ENCODE measurements at regions not wholly inside any gene's neighbourhood (a gene's known extent, or its start where the extent isn't known, plus 50 kb on each side); places are given as distances from the start of the nearest gene placed in this dataset.

DNA sequence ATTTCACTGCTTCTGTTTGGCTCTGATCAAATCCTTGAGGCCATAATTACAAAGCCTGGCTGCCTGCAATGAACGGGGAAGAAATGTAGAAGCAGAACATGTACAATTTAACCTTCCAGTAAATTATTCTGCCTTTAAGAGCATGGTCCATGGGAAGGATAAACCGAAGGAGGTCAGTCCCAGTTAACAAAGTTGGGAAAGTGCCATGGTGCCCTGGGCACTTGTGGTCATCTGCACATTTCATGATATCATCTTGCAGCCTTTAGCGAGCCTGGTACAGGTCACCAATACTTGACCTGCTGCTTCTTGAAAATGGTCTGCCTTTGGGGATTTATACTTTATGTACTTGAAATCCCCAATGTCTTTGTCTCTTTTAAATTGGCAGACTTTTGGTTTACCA, 175.9 kb upstream of the KITLG start:
- no peaks in the 10 kb centered on the region for H3K36me3 ChIP-seq (replicated peaks in 1 of 2; ENCODE audit: control insufficient read depth in 2 of 2, insufficient read depth in 2 of 2, low read length in 2 of 2)
- H3K4ac ChIP-seq (ENCODE audit: low read length), result no peak overlapping the region
- no peaks in the 10 kb centered on the region for H3K9me3 ChIP-seq (replicated peaks in 1 of 2; ENCODE audit: control insufficient read depth in 2 of 2, insufficient read depth in 1 of 2, low read depth in 1 of 2, low read length in 2 of 2)
- no peak overlapping the region for H2AK5ac ChIP-seq (ENCODE audit: low read depth, low read length)
- no peak overlapping the region for H3K4me3 ChIP-seq (ENCODE audit: low read length in 2 of 2)
- H3K4me2 ChIP-seq (ENCODE audit: insufficient read depth, low read length, poor library complexity, severe bottlenecking), result no peak overlapping the region
- no peak overlapping the region for H3K18ac ChIP-seq (ENCODE audit: low read length)
- H3K23ac ChIP-seq (ENCODE audit: low read depth, low read length, poor library complexity), result no peak overlapping the region
- no peak overlapping the region for H3K27ac ChIP-seq (replicated peaks; ENCODE audit: low read length)
- H2BK15ac ChIP-seq (ENCODE audit: low read length), result no peak overlapping the region
- no peaks in the 10 kb centered on the region for H3K27me3 ChIP-seq (ENCODE audit: control insufficient read depth in 3 of 3, insufficient read depth in 3 of 3, low read depth in 1 of 3, low read length in 3 of 3)
- no peak overlapping the region for H2BK5ac ChIP-seq (ENCODE audit: low read length)
- no peak overlapping the region for H3K9ac ChIP-seq (ENCODE audit: low read depth, low read length, poor library complexity)
- no peak overlapping the region for H2AFZ ChIP-seq (ENCODE audit: low read length)
- H3K14ac ChIP-seq (ENCODE audit: low read length), result no peak overlapping the region
- no CpG with 5 or more reads among the region's 3 CpGs for WGBS, 2 donors (ENCODE audit: extremely low coverage in 2 of 2, insufficient read length in 2 of 2, insufficient replicate concordance in 1 of 2)
- no peak overlapping the region for H2BK12ac ChIP-seq (ENCODE audit: low read length)
- no peaks in the 10 kb centered on the region for H3K79me1 ChIP-seq (ENCODE audit: low read depth, low read length)
- no peak overlapping the region for H4K8ac ChIP-seq (ENCODE audit: low read depth, low read length)
- DNase-seq (ENCODE audit: low spot score), result no peak
- no peak overlapping the region for H2BK120ac ChIP-seq (ENCODE audit: low read depth, low read length)
- H4K91ac ChIP-seq (ENCODE audit: low read depth, low read length, poor library complexity), result no peak overlapping the region
- no peaks in the 10 kb centered on the region for H3K4me1 ChIP-seq (ENCODE audit: control insufficient read depth in 2 of 2, insufficient read depth in 1 of 2, low read depth in 1 of 2, low read length in 2 of 2)

DNA sequence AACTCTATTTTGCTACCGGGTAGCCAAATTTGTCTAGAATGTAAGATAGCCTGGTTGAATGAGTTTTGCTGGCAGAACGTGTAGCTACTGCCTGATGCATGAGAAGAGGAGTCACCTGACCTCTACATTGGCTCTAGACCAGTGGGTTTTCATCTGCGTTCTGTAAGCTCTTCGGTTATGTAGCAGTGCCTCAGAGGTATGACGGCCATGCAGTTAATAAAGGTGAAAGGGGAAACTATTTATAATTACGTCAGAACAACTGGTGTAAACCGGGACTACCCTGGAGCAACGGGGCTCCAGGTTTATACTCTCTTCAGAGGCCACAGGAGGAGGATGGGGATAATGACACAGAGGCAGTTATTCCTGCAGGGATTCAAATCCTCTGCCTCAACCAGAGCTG, 173.4 kb upstream of the KITLG start:
- Histone ChIP-seq H3K27me3 (ENCODE audit: control insufficient read depth in 3 of 3, insufficient read depth in 3 of 3, low read depth in 1 of 3, low read length in 3 of 3) (no peaks in the 10 kb centered on the region), H4K8ac (ENCODE audit: low read depth, low read length) (no peak overlapping the region)
- no CpG with 5 or more reads among the region's 8 CpGs for WGBS, 2 donors (ENCODE audit: extremely low coverage in 2 of 2, insufficient read length in 2 of 2, insufficient replicate concordance in 1 of 2)

DNA sequence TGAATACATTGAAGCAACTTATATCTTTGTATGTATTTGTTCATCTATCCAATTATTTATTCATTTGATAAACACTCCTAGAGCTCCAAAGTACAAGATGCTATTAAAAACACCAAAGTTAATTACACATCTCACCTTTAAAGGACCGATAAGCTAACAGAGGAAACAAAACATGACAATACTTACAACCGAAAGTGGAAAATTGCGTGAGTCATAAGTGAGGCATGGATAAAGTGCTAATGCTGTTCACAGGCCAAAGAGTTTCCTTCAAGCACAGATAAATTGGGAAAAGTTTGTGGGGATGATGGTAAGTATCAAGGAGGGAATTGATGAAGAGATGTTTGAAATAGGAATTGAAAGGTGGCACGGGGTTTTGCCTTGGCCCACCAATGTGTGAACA, 172.8 kb upstream of the KITLG start:
- no peak overlapping the region for H2BK15ac ChIP-seq (ENCODE audit: low read length)
- H3K27me3 ChIP-seq (ENCODE audit: control insufficient read depth in 3 of 3, insufficient read depth in 3 of 3, low read depth in 1 of 3, low read length in 3 of 3), result no peaks in the 10 kb centered on the region
- no peak overlapping the region for H2BK12ac ChIP-seq (ENCODE audit: low read length)
- H2AK5ac ChIP-seq (ENCODE audit: low read depth, low read length), result no peak overlapping the region
- H3K27ac ChIP-seq (replicated peaks; ENCODE audit: low read length), result no peak overlapping the region
- no peak overlapping the region for H4K91ac ChIP-seq (ENCODE audit: low read depth, low read length, poor library complexity)
- H3K4me3 ChIP-seq (ENCODE audit: low read length in 2 of 2), result no peak overlapping the region
- no peak overlapping the region for H3K9ac ChIP-seq (ENCODE audit: low read depth, low read length, poor library complexity)
- no peak overlapping the region for H3K14ac ChIP-seq (ENCODE audit: low read length)
- no peak overlapping the region for H3K4ac ChIP-seq (ENCODE audit: low read length)
- no peak overlapping the region for H4K8ac ChIP-seq (ENCODE audit: low read depth, low read length)
- H3K36me3 ChIP-seq (replicated peaks in 1 of 2; ENCODE audit: control insufficient read depth in 2 of 2, insufficient read depth in 2 of 2, low read length in 2 of 2), result no peaks in the 10 kb centered on the region
- H2BK5ac ChIP-seq (ENCODE audit: low read length), result no peak overlapping the region
- H2BK120ac ChIP-seq (ENCODE audit: low read depth, low read length), result no peak overlapping the region
- H3K18ac ChIP-seq (ENCODE audit: low read length), result no peak overlapping the region
- H3K23ac ChIP-seq (ENCODE audit: low read depth, low read length, poor library complexity), result no peak overlapping the region
- no peaks in the 10 kb centered on the region for H3K9me3 ChIP-seq (replicated peaks in 1 of 2; ENCODE audit: control insufficient read depth in 2 of 2, insufficient read depth in 1 of 2, low read depth in 1 of 2, low read length in 2 of 2)
- no peak overlapping the region for H2AFZ ChIP-seq (ENCODE audit: low read length)
- no peaks in the 10 kb centered on the region for H3K79me1 ChIP-seq (ENCODE audit: low read depth, low read length)
- no peak for DNase-seq (ENCODE audit: low spot score)
- 100% methylated on average over 1 of the region's 4 CpGs for WGBS, 2 donors (ENCODE audit: extremely low coverage in 2 of 2, insufficient read length in 2 of 2, insufficient replicate concordance in 1 of 2)
- no peak overlapping the region for H3K4me2 ChIP-seq (ENCODE audit: insufficient read depth, low read length, poor library complexity, severe bottlenecking)
- H3K4me1 ChIP-seq (ENCODE audit: control insufficient read depth in 2 of 2, insufficient read depth in 1 of 2, low read depth in 1 of 2, low read length in 2 of 2), result no peaks in the 10 kb centered on the region

More for the DNA sequence above, 173.4 kb upstream of the KITLG start:
- H3K14ac ChIP-seq (ENCODE audit: low read length), result no peak overlapping the region
- H3K27ac ChIP-seq (replicated peaks; ENCODE audit: low read length), result no peak overlapping the region
- no peak overlapping the region for H3K18ac ChIP-seq (ENCODE audit: low read length)
- H3K9ac ChIP-seq (ENCODE audit: low read depth, low read length, poor library complexity), result no peak overlapping the region
- no peaks in the 10 kb centered on the region for H3K4me1 ChIP-seq (ENCODE audit: control insufficient read depth in 2 of 2, insufficient read depth in 1 of 2, low read depth in 1 of 2, low read length in 2 of 2)
- no peak overlapping the region for H2BK15ac ChIP-seq (ENCODE audit: low read length)
- no peak overlapping the region for H2AFZ ChIP-seq (ENCODE audit: low read length)
- H3K4me3 ChIP-seq (ENCODE audit: low read length in 2 of 2), result no peak overlapping the region
- H3K23ac ChIP-seq (ENCODE audit: low read depth, low read length, poor library complexity), result no peak overlapping the region
- no peaks in the 10 kb centered on the region for H3K36me3 ChIP-seq (replicated peaks in 1 of 2; ENCODE audit: control insufficient read depth in 2 of 2, insufficient read depth in 2 of 2, low read length in 2 of 2)
- H2AK5ac ChIP-seq (ENCODE audit: low read depth, low read length), result no peak overlapping the region
- H3K9me3 ChIP-seq (replicated peaks in 1 of 2; ENCODE audit: control insufficient read depth in 2 of 2, insufficient read depth in 1 of 2, low read depth in 1 of 2, low read length in 2 of 2), result no peaks in the 10 kb centered on the region
- H2BK12ac ChIP-seq (ENCODE audit: low read length), result no peak overlapping the region
- no peak overlapping the region for H3K4me2 ChIP-seq (ENCODE audit: insufficient read depth, low read length, poor library complexity, severe bottlenecking)
- H3K4ac ChIP-seq (ENCODE audit: low read length), result no peak overlapping the region
- DNase-seq (ENCODE audit: low spot score), result no peak
- H4K91ac ChIP-seq (ENCODE audit: low read depth, low read length, poor library complexity), result no peak overlapping the region
- H3K79me1 ChIP-seq (ENCODE audit: low read depth, low read length), result no peaks in the 10 kb centered on the region
- no peak overlapping the region for H2BK120ac ChIP-seq (ENCODE audit: low read depth, low read length)
- H2BK5ac ChIP-seq (ENCODE audit: low read length), result no peak overlapping the region

DNA sequence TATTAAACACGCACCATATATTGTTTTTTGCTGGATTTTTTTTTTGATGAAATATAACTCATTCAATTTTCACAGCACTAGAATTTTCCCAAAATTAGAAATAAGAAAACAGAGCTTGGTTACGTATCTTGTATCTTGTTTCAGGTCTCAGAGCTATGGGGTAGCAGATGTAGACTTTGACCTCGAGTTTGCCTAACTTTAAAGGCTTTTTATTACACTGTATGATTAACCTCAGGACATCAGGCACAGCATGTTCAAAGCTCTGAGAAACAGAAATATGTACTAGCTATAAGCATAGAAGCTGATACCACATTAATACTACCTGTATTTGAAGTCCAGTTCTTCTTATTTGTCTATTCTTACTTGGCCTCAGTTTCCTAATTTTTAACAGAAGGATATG, 171.9 kb upstream of the KITLG start:
- H3K23ac ChIP-seq (ENCODE audit: low read depth, low read length, poor library complexity), result no peak overlapping the region
- H3K9me3 ChIP-seq (replicated peaks in 1 of 2; ENCODE audit: control insufficient read depth in 2 of 2, insufficient read depth in 1 of 2, low read depth in 1 of 2, low read length in 2 of 2), result no peaks in the 10 kb centered on the region
- no peak overlapping the region for H3K4ac ChIP-seq (ENCODE audit: low read length)
- no peaks in the 10 kb centered on the region for H3K27me3 ChIP-seq (ENCODE audit: control insufficient read depth in 3 of 3, insufficient read depth in 3 of 3, low read depth in 1 of 3, low read length in 3 of 3)
- H3K4me3 ChIP-seq (ENCODE audit: low read length in 2 of 2), result no peak overlapping the region
- H2BK15ac ChIP-seq (ENCODE audit: low read length), result no peak overlapping the region
- no peak overlapping the region for H3K18ac ChIP-seq (ENCODE audit: low read length)
- no peak overlapping the region for H4K8ac ChIP-seq (ENCODE audit: low read depth, low read length)
- H2BK12ac ChIP-seq (ENCODE audit: low read length), result no peak overlapping the region
- no peak overlapping the region for H2BK120ac ChIP-seq (ENCODE audit: low read depth, low read length)
- no peak overlapping the region for H2AK5ac ChIP-seq (ENCODE audit: low read depth, low read length)
- WGBS, 2 donors (ENCODE audit: extremely low coverage in 2 of 2, insufficient read length in 2 of 2, insufficient replicate concordance in 1 of 2), result no CpG with 5 or more reads among the region's 3 CpGs
- no peak overlapping the region for H2AFZ ChIP-seq (ENCODE audit: low read length)
- H3K4me1 ChIP-seq (ENCODE audit: control insufficient read depth in 2 of 2, insufficient read depth in 1 of 2, low read depth in 1 of 2, low read length in 2 of 2), result no peaks in the 10 kb centered on the region
- no peak overlapping the region for H2BK5ac ChIP-seq (ENCODE audit: low read length)
- no peaks in the 10 kb centered on the region for H3K36me3 ChIP-seq (replicated peaks in 1 of 2; ENCODE audit: control insufficient read depth in 2 of 2, insufficient read depth in 2 of 2, low read length in 2 of 2)
- H3K79me1 ChIP-seq (ENCODE audit: low read depth, low read length), result no peaks in the 10 kb centered on the region
- no peak overlapping the region for H3K9ac ChIP-seq (ENCODE audit: low read depth, low read length, poor library complexity)
- DNase-seq (ENCODE audit: low spot score), result no peak
- no peak overlapping the region for H3K14ac ChIP-seq (ENCODE audit: low read length)
- H4K91ac ChIP-seq (ENCODE audit: low read depth, low read length, poor library complexity), result no peak overlapping the region
- no peak overlapping the region for H3K27ac ChIP-seq (replicated peaks; ENCODE audit: low read length)
- no peak overlapping the region for H3K4me2 ChIP-seq (ENCODE audit: insufficient read depth, low read length, poor library complexity, severe bottlenecking)

All from neuronal stem cell (in vitro differentiated cells).